ENCODE measurements at regions not wholly inside any gene's neighbourhood (a gene's known extent, or its start where the extent isn't known, plus 50 kb on each side); places are given as distances from the start of the nearest gene placed in this dataset.

DNA sequence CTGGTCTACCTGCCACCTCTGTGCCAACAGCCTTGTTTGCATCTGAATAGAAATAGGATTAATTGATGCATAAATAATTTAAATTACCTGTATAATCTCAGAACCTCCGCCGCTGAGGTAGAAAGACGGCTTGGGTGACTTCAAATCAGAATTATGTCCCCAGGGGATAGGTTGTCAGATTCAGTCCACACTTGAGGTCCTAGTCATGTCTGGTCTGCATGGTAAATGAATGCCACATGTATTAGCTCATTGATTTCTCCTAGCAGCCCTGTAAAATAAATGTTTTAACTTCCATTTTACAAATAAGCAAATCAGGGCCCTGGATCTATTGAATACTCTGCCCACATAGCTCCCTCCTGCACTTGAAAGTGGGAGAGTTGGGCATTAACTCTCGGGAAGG, 368.0 kb upstream of the WWC1 start:
- no peak for DNase-seq (ENCODE audit: low read depth)
- no peak overlapping the region for H3K4me3 ChIP-seq (ENCODE audit: low read depth, low read length)
- TF ChIP-seq, protein P1, sequence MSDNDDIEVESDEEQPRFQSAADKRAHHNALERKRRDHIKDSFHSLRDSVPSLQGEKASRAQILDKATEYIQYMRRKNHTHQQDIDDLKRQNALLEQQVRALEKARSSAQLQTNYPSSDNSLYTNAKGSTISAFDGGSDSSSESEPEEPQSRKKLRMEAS (IDR thresholded peaks at IDR 0.05; ENCODE audit: low read depth, low read length) = no peak
- TF ChIP-seq POLR2A (IDR thresholded peaks at IDR 0.05; ENCODE audit: extremely low read depth, insufficient read length) = no peak
- no peak for TF ChIP-seq MYC (IDR thresholded peaks at IDR 0.05; ENCODE audit: low read depth, low read length)
- TF ChIP-seq CTCF (IDR thresholded peaks at IDR 0.05; ENCODE audit: low read depth, low read length) = no peak

DNA sequence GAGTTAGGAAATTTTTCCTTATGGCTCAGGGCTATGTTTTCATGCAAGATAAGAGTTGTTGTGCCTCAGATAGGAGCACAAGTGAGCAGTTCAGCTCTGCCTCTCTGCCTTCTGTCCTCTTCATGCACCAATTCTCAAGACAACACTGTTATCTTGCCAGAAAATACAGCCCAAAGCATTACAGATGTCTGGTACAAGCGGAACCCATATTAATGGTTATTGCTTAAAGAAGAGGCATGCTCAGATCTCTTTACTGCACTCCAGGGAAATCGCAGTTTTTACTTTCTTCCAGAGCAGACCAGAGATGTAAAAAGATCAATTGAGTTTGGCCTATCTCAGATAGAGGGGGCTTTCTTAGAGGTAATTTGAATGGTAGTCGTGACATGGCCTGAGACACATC, 361.6 kb upstream of the WWC1 start:
- no peak for DNase-seq (ENCODE audit: low read depth)
- H3K4me3 ChIP-seq (ENCODE audit: low read depth, low read length) = no peak overlapping the region
- no peak for TF ChIP-seq POLR2A (IDR thresholded peaks at IDR 0.05; ENCODE audit: extremely low read depth, insufficient read length)
- no peak for TF ChIP-seq MYC (IDR thresholded peaks at IDR 0.05; ENCODE audit: low read depth, low read length)
- TF ChIP-seq CTCF (IDR thresholded peaks at IDR 0.05; ENCODE audit: low read depth, low read length) = no peak
- TF ChIP-seq, protein P1 (IDR thresholded peaks at IDR 0.05; ENCODE audit: low read depth, low read length) = no peak

DNA sequence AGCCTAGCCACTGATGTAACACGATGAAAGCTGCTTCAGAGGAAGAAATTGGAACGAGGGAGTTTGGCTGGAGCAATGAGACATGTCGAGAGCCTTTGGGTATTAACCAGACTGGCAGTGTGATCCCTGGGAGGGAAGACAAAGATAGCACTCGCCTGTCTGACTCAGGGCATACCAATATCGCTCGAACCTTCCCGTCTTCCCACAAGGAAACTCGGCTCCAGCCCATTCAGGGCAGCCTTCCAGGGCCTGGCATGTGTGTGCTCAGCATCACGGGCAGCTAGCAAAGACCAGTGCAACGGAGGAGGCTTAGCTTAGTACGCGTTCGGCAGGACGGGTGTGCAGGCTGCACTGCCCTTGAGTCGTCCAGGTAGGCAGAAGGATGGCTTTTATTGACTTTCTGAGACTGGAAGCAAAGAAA, 356.9 kb upstream of the WWC1 start:
- DNase-seq (ENCODE audit: low read depth) = no peak
- no peak overlapping the region for H3K4me3 ChIP-seq (ENCODE audit: low read depth, low read length)
- TF ChIP-seq, protein P1 (IDR thresholded peaks at IDR 0.05; ENCODE audit: low read depth, low read length) = no peak
- no peak for TF ChIP-seq MYC (IDR thresholded peaks at IDR 0.05; ENCODE audit: low read depth, low read length)
- TF ChIP-seq POLR2A (IDR thresholded peaks at IDR 0.05; ENCODE audit: extremely low read depth, insufficient read length) = no peak
- no peak for TF ChIP-seq CTCF (IDR thresholded peaks at IDR 0.05; ENCODE audit: low read depth, low read length)

DNA sequence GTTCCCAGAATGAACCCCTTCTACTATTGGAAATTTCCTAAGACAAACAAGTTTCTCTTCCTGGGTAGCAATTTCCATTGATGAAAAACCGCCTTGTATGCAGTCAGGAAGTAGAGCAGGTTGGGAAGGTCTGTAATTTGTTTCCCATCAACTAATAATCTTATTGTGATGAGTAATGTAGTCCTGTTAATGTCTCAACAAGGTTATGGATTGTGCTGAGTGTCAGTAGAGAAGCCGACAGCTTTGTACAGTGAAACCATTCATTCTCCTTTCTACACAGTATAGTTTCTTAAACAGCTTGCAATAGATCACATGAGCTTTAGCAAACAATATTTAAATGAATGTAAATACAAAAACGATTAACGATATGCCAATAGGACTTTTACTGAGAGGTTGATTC, 355.4 kb upstream of the WWC1 start:
- no peak for TF ChIP-seq POLR2A (IDR thresholded peaks at IDR 0.05; ENCODE audit: extremely low read depth, insufficient read length)
- DNase-seq (ENCODE audit: low read depth) = no peak
- no peak overlapping the region for H3K4me3 ChIP-seq (ENCODE audit: low read depth, low read length)

GRCh38 chr5:167936944-167937634, 354.4 kb upstream of the WWC1 start:
- no peak for TF ChIP-seq MYC (IDR thresholded peaks at IDR 0.05; ENCODE audit: low read depth, low read length)
- TF ChIP-seq POLR2A (IDR thresholded peaks at IDR 0.05; ENCODE audit: extremely low read depth, insufficient read length) = no peak
- TF ChIP-seq, protein P1 (IDR thresholded peaks at IDR 0.05; ENCODE audit: low read depth, low read length) = no peak
- TF ChIP-seq CTCF (IDR thresholded peaks at IDR 0.05; ENCODE audit: low read depth, low read length) = no peak
- H3K4me3 ChIP-seq (ENCODE audit: low read depth, low read length) = no peak overlapping the region
- no peak for DNase-seq (ENCODE audit: low read depth)

DNA sequence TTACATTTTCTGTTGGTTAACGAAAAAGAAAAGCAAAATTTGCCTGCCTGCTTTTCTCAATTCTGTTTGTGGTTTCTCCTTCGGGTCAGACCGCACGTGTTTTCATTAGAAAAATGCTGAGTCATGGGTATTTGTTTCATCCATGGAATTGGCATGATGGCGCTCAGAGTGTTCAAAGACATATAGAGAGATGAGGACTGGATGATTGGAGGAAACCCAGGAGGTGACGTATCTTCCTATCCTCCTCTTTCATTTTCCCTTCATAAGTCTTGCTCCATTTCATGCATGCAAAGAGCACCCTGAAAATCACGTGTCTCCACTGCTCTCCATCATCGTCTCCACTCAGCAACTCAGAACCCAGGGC, 353.8 kb upstream of the WWC1 start:
- no peak for DNase-seq (ENCODE audit: low read depth)
- H3K4me3 ChIP-seq (ENCODE audit: low read depth, low read length) = no peak overlapping the region
- TF ChIP-seq, protein P1 (IDR thresholded peaks at IDR 0.05; ENCODE audit: low read depth, low read length) = no peak
- TF ChIP-seq MYC (IDR thresholded peaks at IDR 0.05; ENCODE audit: low read depth, low read length) = no peak
- TF ChIP-seq CTCF (IDR thresholded peaks at IDR 0.05; ENCODE audit: low read depth, low read length) = no peak
- no peak for TF ChIP-seq POLR2A (IDR thresholded peaks at IDR 0.05; ENCODE audit: extremely low read depth, insufficient read length)

Data from NB4 (cell line).